Myocyte (in vitro differentiated cells): ENCODE measurements at regions not wholly inside any gene's neighbourhood (a gene's known extent, or its start where the extent isn't known, plus 50 kb on each side); places are given as distances from the start of the nearest gene placed in this dataset.

Source experiments
- DNase-seq: peaks from one replicate; pipeline ENCODE4 v3.0.0-alpha.2; 2012; ENCODE audit warnings: low read depth

DNA sequence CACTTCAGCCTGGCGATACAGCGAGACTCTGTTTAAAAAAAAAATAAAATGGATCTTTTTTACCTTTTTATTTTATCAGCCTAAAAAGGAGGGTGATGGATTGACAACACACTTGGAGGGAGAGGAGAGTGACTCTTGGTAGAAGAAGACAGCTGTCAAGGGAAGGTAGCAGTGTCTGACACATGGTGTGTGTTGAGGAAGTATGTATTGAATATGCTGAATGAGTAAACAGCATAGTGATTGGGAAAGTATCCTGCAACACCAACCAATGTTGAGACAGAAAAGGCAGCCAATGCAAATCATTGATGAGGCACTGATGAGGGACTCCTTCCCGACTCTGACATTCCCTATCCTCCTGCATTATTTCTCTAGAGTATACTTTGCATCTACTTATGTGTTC, 306.4 kb downstream of the LPIN1 start:
- DNase-seq, result no peak

DNA sequence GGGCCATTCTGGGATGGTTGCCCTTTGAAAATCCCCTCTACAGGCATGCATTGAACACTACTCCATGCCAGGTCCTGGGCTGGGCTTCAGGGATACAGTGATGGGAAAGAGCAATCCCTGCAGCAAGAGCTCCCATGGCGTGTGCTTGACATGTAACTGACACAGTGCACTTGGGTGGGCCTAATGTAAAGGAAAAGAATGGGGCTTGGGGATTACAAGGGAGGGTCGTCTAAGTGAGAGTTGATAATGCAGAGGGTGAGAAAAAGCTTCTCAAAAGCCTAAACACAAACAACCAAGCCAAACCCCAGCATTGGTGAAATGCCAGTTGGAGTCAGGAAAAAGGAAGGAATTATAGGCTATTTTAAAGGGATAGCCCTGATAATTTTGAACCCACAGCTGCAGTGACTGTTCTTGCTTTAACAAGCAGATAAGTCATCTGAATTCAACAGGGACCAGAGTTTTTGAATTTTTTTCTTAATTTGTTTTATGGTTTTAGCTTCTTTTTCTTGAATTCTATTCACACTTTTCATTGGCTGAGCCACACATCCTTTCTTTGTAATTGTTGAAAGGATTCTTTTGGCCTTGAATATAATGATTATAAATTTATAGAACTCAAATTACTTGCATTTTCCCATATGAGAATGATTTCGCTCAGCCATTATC, 308.7 kb downstream of the LPIN1 start:
- DNase-seq, result no peak

DNA sequence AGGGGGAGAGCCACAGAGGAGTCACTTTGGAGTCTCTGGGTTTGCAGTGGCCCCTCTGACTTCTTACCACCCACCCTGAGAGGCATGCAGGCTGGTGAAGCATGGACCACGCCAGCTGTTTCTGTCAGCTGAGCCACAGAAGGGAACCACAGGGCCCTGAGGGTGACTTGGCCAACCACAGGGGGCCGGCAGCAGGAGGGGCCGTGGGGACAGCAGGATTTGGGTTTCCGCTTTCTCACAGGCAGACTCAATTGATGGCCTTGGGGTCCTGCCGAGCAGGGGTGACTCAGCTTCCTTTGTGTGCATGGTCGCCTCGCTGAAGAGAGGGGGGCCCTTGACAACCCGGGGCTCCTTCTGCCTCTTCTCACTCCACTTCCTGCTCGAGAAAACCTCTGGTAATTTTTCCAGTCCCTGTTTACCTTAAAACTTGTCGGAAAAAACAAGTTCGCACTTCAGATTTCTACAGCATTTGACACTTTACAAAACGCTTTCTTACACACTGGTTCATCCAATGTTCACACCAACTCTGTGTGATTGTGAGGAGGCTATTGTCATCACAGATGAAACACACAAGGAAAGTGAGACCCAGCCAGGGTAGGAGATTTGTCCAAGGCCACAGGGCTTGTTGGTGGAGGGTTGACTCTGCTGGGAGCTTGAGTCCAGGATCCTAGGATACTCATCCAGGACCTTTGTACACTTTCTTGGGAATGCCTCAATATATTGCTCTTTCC, 311.2 kb downstream of the LPIN1 start:
- DNase-seq, result peak; percentile 92

GRCh38 chr2:12059616-12060441, 313.4 kb downstream of the LPIN1 start:
- DNase-seq, result peak; percentile 30

- no peak for DNase-seq
Observed at GRCh38 chr2:12060886-12061285, 314.5 kb downstream of the LPIN1 start.

DNA sequence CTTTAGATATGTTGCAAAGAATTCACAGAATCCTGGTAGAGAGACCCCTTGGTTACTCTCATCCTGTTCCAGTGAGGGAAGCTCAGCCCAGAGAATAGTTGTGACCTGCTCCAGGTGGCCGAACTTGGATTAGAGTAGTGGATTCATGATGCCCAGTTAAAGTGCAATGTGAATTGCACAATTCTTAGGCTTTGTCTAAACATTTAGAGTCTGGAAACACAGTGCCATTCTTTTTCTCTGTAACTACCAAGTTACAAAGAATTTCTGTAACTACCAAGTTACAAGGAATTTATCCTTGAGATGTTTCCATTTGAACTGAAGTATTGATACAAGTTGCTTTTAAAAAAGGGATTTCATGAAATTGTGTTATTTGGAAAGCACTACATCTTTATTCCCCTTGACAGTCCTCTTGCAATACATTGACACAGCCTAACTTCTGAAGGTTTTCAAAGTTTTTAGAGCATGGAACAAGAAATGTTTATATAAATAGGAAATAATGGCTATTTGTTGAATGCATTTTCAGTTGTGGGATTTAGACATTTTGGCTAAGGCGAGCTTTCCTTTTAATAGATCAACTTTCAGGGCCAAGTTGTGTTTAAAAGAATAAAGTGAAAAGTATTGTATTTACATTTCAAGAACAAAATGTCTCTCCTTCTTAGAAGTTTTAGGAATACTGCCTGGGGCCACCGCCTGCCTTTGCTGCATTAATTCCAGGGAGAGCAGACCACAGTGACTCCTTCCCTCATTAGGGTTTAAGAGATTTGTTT, 315.0 kb downstream of the LPIN1 start:
- DNase-seq, result no peak

- DNase-seq, result no peak
Observed at GRCh38 chr2:12062053-12062395, 315.6 kb downstream of the LPIN1 start.

GRCh38 chr2:12063210-12063609, 316.8 kb downstream of the LPIN1 start:
- no peak for DNase-seq

- peak; percentile 48 for DNase-seq
Observed at GRCh38 chr2:12064153-12064552, 317.7 kb downstream of the LPIN1 start.

GRCh38 chr2:12066116-12066515, 319.7 kb downstream of the LPIN1 start:
- no peak for DNase-seq

DNA sequence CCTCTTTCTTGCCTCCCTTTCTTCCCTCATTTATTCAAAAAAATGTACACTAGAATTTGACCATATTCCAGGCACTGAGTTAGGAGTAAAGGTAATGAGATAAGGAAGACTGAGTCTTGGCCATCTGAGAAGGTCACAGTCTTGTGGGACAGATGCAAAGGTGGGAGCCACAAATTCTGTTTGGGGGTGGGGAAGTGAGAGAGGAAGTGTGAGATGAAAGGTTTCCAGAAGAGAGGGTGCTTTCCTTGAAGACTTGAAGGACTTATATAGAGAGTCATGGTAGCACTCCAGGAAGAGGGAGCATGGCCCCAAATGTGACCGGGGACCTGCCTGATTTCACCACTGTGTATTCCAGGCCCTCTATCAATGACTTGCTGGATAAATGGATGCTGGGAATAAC, 320.6 kb downstream of the LPIN1 start:
- no peak for DNase-seq

DNA sequence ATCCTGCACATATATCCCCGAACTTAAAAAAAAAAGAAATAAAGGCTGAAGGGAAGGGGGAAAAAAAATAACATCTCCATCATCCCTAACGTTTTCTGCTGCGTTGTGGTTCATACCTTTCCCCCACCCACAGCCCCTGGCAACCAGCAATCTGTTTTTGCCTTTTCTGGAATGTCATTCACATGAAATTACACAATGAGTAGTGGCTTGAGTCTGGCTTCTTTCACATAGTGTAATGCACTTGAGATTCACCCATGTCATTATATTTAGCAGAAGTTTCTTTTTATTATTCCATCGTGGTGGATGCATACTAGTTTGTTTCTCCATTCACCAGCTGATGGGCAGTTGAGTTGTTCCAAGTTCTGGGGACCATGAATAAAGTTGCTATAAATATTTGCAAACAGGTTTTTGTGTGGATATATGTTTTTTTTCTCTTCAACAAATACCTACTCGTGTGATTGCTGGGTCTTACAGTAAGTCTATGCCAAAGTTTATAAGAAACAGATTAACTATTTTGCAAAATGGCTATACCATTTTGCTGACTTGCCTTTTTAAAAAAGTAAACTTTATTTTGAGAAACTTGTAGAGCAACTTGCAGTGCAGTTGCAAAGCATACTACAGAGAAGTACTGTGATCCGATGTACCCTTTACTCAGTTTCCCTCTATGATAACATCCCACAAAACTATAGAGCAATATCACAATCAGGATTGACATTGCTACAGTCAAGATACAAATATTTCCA, 322.5 kb downstream of the LPIN1 start:
- no peak for DNase-seq

DNA sequence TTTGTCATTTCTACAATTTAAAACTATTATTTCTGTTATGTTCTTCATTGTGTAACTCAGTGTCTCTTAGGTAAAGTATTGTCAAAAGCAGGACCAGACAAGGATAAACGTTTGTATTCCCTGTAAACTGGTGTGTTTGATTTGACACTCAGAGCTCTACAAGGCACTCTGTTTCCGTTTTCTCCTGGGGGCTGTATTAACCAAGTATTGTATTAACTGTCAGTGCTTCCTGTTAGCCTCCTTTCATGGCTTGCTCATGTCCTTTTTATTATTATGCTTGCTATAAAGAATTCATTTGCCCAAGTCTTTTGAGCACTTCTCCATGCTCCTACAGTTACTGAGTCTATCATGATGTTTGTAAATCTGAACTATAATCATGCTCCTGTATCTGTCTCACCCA, 323.7 kb downstream of the LPIN1 start:
- DNase-seq, result no peak

- DNase-seq, result no peak
Observed at GRCh38 chr2:12070581-12070980, 324.1 kb downstream of the LPIN1 start.

GRCh38 chr2:12071318-12071717, 324.9 kb downstream of the LPIN1 start:
- no peak for DNase-seq

DNA sequence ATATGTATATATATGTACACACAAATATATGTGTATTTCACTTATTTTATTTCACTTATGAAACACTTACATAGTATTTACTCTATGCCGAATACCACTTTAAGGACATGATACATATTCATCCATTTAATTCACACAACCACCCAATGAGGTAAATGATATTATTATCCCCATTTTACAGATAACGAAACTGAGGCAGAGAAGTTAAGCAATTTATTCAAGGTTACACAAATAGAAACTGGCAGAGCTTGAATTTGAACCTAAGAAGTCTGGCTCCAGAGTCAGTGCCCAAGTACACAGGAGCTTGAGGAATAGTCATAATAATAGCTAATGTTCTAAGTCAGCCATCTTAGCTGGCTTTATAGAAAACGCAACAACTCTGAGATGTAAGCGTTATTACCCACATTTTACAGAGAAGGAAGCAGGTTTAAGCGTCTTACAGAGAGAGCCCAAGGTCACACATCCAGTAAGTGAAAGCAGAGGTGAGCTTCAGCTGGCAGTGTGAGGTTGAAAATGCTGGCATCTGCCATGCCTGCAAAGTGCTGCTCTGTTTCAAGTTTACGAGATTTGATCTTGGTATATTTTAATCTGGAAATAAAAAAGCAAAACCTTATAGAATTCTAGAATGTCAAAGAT, 326.9 kb downstream of the LPIN1 start:
- no peak for DNase-seq

GRCh38 chr2:12074126-12074844, 327.9 kb downstream of the LPIN1 start:
- no peak for DNase-seq

DNA sequence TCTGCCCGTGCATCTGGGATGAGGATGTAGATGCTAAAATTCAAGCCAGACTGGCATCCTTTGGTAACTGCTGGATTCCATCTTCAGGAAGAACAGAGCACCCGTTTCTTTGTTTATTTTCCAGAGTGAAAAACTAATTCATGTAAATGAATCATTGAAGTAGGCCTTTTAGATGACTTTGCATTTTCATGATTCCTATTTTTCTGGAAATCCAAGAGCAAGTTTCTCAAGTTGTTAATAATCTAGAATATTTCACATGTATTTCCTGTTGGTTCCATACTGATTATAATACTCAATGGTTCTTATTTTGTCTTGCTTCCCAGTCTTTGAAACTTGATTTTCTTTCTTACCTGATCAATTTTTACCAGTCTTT, 328.4 kb downstream of the LPIN1 start:
- no peak for DNase-seq

GRCh38 chr2:12075603-12076002, 329.2 kb downstream of the LPIN1 start:
- no peak for DNase-seq

DNA sequence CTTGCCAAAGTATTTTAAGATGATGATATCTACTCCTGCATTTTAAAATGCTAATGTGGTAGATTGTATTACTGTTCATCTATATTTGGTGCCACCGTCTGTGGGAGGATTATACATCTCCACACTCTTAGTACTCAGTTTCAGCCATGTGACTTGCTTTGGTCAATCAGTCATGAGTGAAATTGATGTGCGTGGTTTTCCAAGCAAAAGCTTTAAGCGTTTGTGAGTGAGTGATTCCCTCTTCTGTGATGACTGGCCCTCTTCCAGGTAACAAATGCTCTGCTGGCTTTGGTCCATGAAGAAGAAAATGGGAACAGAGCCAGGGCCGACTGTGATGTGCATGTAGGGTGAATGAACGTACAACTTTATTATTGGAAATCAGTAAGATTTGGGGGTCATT, 330.4 kb downstream of the LPIN1 start:
- peak; percentile 91 for DNase-seq
